ENCODE measurements at regions not wholly inside any gene's neighbourhood (a gene's known extent, or its start where the extent isn't known, plus 50 kb on each side); places are given as distances from the start of the nearest gene placed in this dataset.

DNA sequence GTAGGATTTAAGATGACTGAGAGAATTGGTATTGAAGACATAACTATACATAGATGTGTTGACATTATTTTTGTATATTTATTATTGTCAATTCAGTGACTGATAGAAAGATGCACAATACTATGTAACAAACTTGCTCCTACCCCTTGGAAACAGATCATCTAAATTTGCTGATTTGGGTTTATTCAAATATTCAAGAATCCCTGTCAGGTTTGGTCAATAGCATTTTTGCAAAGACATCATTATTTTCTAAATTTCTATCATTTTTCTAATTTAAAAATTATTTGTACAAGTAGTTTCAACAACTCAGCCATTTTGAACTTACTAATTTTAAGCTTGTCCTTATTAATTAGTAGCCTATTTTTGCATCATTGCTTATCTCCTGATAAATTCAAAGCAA is 1463.4 kb downstream of the SI start:
- no peak for TF ChIP-seq HOXD13 (CRISPR knock-in tag; IDR thresholded peaks at IDR 0.05; ENCODE audit: borderline replicate concordance)
- no peak for TF ChIP-seq ZNF701 (tag by site-specific recombination; IDR thresholded peaks at IDR 0.05)
- no peak for TF ChIP-seq ZNF621 (tag by site-specific recombination; IDR thresholded peaks at IDR 0.05)
- TF ChIP-seq, protein P1, sequence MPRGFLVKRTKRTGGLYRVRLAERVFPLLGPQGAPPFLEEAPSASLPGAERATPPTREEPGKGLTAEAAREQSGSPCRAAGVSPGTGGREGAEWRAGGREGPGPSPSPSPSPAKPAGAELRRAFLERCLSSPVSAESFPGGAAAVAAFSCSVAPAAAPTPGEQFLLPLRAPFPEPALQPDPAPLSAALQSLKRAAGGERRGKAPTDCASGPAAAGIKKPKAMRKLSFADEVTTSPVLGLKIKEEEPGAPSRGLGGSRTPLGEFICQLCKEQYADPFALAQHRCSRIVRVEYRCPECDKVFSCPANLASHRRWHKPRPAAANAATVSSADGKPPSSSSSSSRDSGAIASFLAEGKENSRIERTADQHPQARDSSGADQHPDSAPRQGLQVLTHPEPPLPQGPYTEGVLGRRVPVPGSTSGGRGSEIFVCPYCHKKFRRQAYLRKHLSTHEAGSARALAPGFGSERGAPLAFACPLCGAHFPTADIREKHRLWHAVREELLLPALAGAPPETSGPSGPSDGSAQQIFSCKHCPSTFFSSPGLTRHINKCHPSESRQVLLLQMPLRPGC (tag by site-specific recombination; IDR thresholded peaks at IDR 0.05): no peak
- no peak for TF ChIP-seq ZNF560 (tag by site-specific recombination; IDR thresholded peaks at IDR 0.05; ENCODE audit: borderline replicate concordance)
- TF ChIP-seq, protein P2, sequence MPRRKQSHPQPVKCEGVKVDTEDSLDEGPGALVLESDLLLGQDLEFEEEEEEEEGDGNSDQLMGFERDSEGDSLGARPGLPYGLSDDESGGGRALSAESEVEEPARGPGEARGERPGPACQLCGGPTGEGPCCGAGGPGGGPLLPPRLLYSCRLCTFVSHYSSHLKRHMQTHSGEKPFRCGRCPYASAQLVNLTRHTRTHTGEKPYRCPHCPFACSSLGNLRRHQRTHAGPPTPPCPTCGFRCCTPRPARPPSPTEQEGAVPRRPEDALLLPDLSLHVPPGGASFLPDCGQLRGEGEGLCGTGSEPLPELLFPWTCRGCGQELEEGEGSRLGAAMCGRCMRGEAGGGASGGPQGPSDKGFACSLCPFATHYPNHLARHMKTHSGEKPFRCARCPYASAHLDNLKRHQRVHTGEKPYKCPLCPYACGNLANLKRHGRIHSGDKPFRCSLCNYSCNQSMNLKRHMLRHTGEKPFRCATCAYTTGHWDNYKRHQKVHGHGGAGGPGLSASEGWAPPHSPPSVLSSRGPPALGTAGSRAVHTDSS (tag by site-specific recombination; IDR thresholded peaks at IDR 0.05): no peak
- no peak for TF ChIP-seq ZNF544 (tag by site-specific recombination; IDR thresholded peaks at IDR 0.05)
- no peak for TF ChIP-seq ZNF146 (tag by site-specific recombination; IDR thresholded peaks at IDR 0.05)
- TF ChIP-seq ZNF223 (tag by site-specific recombination; IDR thresholded peaks at IDR 0.05): no peak
- TF ChIP-seq ZNF302 (tag by site-specific recombination; IDR thresholded peaks at IDR 0.05; ENCODE audit: low read depth): no peak
- TF ChIP-seq, protein P3, sequence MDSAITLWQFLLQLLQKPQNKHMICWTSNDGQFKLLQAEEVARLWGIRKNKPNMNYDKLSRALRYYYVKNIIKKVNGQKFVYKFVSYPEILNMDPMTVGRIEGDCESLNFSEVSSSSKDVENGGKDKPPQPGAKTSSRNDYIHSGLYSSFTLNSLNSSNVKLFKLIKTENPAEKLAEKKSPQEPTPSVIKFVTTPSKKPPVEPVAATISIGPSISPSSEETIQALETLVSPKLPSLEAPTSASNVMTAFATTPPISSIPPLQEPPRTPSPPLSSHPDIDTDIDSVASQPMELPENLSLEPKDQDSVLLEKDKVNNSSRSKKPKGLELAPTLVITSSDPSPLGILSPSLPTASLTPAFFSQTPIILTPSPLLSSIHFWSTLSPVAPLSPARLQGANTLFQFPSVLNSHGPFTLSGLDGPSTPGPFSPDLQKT (IDR thresholded peaks at IDR 0.05; ENCODE audit: borderline replicate concordance, low read depth, low read length): no peak
- no peak for TF ChIP-seq KLF7 (tag by site-specific recombination; IDR thresholded peaks at IDR 0.05; ENCODE audit: borderline replicate concordance)
- TF ChIP-seq ZNF174 (tag by site-specific recombination; IDR thresholded peaks at IDR 0.05): no peak
- TF ChIP-seq ZNF658 (tag by site-specific recombination; IDR thresholded peaks at IDR 0.05): no peak
- no peak for TF ChIP-seq ZNF157 (tag by site-specific recombination; IDR thresholded peaks at IDR 0.05)
- no peak for TF ChIP-seq ZNF426 (tag by site-specific recombination; IDR thresholded peaks at IDR 0.05)
- no peak for TF ChIP-seq ZNF37A (tag by site-specific recombination; IDR thresholded peaks at IDR 0.05)
- no peak for TF ChIP-seq ZNF626 (tag by site-specific recombination; IDR thresholded peaks at IDR 0.05)
- TF ChIP-seq ZNF664 (tag by site-specific recombination; IDR thresholded peaks at IDR 0.05): no peak
- ChIA-PET CTCF (no interaction called here), POLR2A (no interaction called here)
- no peaks in the 10 kb centered on the region for H3K4me1 ChIP-seq (ENCODE audit: control insufficient read depth, insufficient read depth, low read length)
- no peak overlapping the region for H3K4me3 ChIP-seq (ENCODE audit: low read depth, low read length)
- no peaks in the 10 kb centered on the region for H3K36me3 ChIP-seq (ENCODE audit: control insufficient read depth in 2 of 2, insufficient read depth in 1 of 2, low read length in 2 of 2)
- H3K9me3 ChIP-seq (ENCODE audit: control insufficient read depth, insufficient read depth, low read depth, low read length): no peaks in the 10 kb centered on the region
- H3K27ac ChIP-seq (ENCODE audit: extremely low read depth, low read depth, low read length): no peak overlapping the region

DNA sequence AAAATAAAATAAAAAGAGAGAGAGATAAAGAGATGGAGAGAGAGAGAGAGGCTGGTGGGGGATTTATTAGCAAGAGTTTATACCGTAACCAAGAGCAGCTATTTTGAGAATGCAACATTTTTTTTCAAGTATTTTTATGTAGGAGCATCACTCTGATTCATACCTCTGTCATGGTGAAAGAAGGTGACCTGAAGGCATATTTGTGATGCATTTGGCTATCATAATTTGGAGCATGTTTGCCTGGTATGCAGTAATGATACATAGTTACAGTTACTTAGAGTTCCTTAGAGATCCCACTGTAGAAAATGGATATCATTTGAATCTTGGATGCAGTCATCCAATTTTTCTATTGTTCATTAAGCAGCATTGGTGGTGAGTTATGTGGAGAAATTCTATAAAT is 1472.4 kb downstream of the SI start:
- ChIA-PET CTCF (no interaction called here), POLR2A (no interaction called here)
- Histone ChIP-seq H3K4me3 (ENCODE audit: low read depth, low read length) (no peak overlapping the region), H3K27ac (ENCODE audit: extremely low read depth, low read depth, low read length) (no peak overlapping the region), H3K4me1 (ENCODE audit: control insufficient read depth, insufficient read depth, low read length) (no peaks in the 10 kb centered on the region), H3K36me3 (ENCODE audit: control insufficient read depth in 2 of 2, insufficient read depth in 1 of 2, low read length in 2 of 2) (no peaks in the 10 kb centered on the region), H3K9me3 (ENCODE audit: control insufficient read depth, insufficient read depth, low read depth, low read length) (no peaks in the 10 kb centered on the region)
- TF ChIP-seq ZNF629 (tag by site-specific recombination; IDR thresholded peaks at IDR 0.05): no peak

DNA sequence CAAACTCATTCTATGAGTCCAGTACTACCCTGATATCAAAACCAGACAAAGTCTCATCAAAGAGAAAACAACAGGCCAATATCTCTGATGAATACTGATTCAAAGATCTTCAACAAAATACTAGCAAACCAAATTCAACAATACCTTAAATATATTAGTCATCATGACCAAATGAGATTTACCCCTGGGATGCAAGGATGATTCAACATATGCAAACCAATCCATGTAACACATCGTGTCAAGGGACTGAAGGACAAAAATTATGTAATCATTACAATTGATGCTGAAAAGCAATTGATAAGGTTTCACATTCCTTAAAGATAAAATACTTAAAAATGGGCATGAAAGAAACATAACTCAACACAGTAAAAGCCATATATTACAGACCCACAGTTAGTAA is 1476.9 kb downstream of the SI start:
- H3K4me3 ChIP-seq (ENCODE audit: low read depth, low read length): no peak overlapping the region
- POLR2A ChIA-PET: no interaction called here
- no peaks in the 10 kb centered on the region for H3K36me3 ChIP-seq (ENCODE audit: control insufficient read depth in 2 of 2, insufficient read depth in 1 of 2, low read length in 2 of 2)
- CTCF ChIA-PET: no interaction called here
- no peaks in the 10 kb centered on the region for H3K4me1 ChIP-seq (ENCODE audit: control insufficient read depth, insufficient read depth, low read length)
- TF ChIP-seq ZNF394 (tag by site-specific recombination; IDR thresholded peaks at IDR 0.05; ENCODE audit: borderline replicate concordance) (no peak), ZNF658 (tag by site-specific recombination; IDR thresholded peaks at IDR 0.05) (no peak)
- H3K9me3 ChIP-seq (ENCODE audit: control insufficient read depth, insufficient read depth, low read depth, low read length): no peaks in the 10 kb centered on the region
- no peak overlapping the region for H3K27ac ChIP-seq (ENCODE audit: extremely low read depth, low read depth, low read length)

Data from HEK293 (cell line).